Mesendoderm (in vitro differentiated cells): ENCODE measurements at regions not wholly inside any gene's neighbourhood (a gene's known extent, or its start where the extent isn't known, plus 50 kb on each side); places are given as distances from the start of the nearest gene placed in this dataset.
"Not testable (repeated sequence)": the region's sequence is repeated elsewhere in the genome, so short reads cannot be mapped to it uniquely, and the experiment has no call there.

Experiments
- DNase-seq: peaks from one replicate; pipeline ENCODE4 v3.0.0; 2013
- H2AK5ac ChIP-seq: 2 replicates; pipeline ENCODE4 v1.6.1; 2013; ENCODE audit warnings: low read length, inconsistent platforms
- H2BK120ac ChIP-seq: 2 replicates; pipeline ENCODE4 v1.6.1; 2013; ENCODE audit warnings: low read depth, mild to moderate bottlenecking, low read length, moderate library complexity, mixed read lengths
- H2BK15ac ChIP-seq: replicated peaks from 2 replicates; pipeline ENCODE4 v1.6.1; 2013; ENCODE audit warnings: low read depth, mild to moderate bottlenecking, moderate library complexity
- H2BK5ac ChIP-seq: 2 replicates; pipeline ENCODE4 v1.6.1; 2013; ENCODE audit warnings: low read length, inconsistent platforms
- H3K18ac ChIP-seq: 2 replicates; pipeline ENCODE4 v1.6.1; 2013; ENCODE audit warnings: mild to moderate bottlenecking, low read length, mixed read lengths
- H3K23ac ChIP-seq: one replicate; pipeline ENCODE4 v1.6.1; 2013; ENCODE audit warnings: low read length
- H3K27ac ChIP-seq: 2 replicates; pipeline ENCODE4 v1.5.1; 2013; ENCODE audit warnings: low read depth, mild to moderate bottlenecking, inconsistent platforms, low read length, moderate library complexity
- H3K27me3 ChIP-seq: 2 replicates; pipeline ENCODE4 v1.6.1; 2013; ENCODE audit warnings: low read length, control low read depth, mild to moderate bottlenecking, inconsistent platforms; ENCODE audit not compliant: insufficient read depth, poor library complexity
- H3K36me3 ChIP-seq: 2 replicates; pipeline ENCODE4 v1.6.1; 2013; ENCODE audit warnings: low read length, inconsistent platforms; ENCODE audit not compliant: control insufficient read depth, insufficient read depth
- H3K4ac ChIP-seq: one replicate; pipeline ENCODE4 v1.6.1; 2013; ENCODE audit warnings: low read depth, mild to moderate bottlenecking, low read length, moderate library complexity
- H3K4me1 ChIP-seq: 2 replicates; pipeline ENCODE4 v1.6.1; 2013; ENCODE audit warnings: low read depth, low read length, inconsistent platforms; ENCODE audit not compliant: control insufficient read depth
- H3K4me2 ChIP-seq: 2 replicates; pipeline ENCODE4 v1.6.1; 2013; ENCODE audit warnings: low read length
- H3K4me3 ChIP-seq: 2 replicates; pipeline ENCODE4 v1.5.1; 2013; ENCODE audit warnings: mild to moderate bottlenecking, low read length
- H3K56ac ChIP-seq: one replicate; pipeline ENCODE4 v1.6.1; 2013; ENCODE audit warnings: low read length
- H3K79me1 ChIP-seq: 2 replicates; pipeline ENCODE4 v1.6.1; 2013; ENCODE audit warnings: low read length, inconsistent platforms
- H3K79me2 ChIP-seq: 2 replicates; pipeline ENCODE4 v1.6.1; 2013; ENCODE audit warnings: mild to moderate bottlenecking, low read length; ENCODE audit not compliant: control insufficient read depth, insufficient read depth
- H3K9ac ChIP-seq: 2 replicates; pipeline ENCODE4 v1.6.1; 2013; ENCODE audit warnings: low read length, inconsistent platforms
- H4K5ac ChIP-seq: one replicate; pipeline ENCODE4 v1.6.1; 2013; ENCODE audit warnings: low read length
- H4K8ac ChIP-seq: one replicate; pipeline ENCODE4 v1.6.1; 2013; ENCODE audit warnings: low read depth, mild to moderate bottlenecking, control low read depth, low read length, moderate library complexity
- WGBS: extraction: QIAGEN DNeasy Blood & Tissue Kit; methylation state at CpG from one replicate; pipeline ENCODE4 v1.1.7; 2013; ENCODE audit warnings: low lambda C conversion rate, missing lambda C conversion rate; ENCODE audit not compliant: insufficient coverage; ENCODE audit errors: extremely low coverage; 5-methylcytosine and 5-hydroxymethylcytosine counted together

DNA sequence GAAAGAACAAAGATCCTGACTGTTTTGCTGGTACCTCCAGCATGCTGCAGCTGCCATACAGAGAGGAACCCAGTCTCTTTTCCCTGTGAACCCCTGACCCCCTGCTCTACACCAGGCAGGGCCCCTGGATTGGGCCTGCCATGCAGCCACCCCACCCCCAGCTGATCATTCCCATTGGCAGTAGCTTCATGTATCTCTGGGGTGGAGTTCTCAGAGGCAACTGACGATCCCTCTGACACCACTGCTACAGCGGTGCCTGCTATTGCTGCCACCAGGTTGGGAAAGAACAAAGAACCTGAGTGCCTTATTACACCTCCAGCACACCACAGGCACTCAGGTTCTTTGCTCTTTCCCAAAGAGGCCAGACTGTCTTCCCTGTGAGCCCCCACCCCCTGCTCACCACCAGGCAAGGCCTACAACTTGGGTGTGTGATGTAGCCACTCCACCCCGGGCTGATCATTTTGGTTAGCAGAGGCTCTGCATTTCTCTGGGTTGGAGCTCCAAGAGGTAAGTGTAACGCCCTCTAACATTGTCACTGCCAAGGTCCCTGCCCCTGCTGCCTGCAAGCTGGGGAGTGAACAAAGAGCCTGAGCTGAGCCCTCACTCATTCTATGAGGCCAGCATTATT is 252.4 kb downstream of the SPATA31A6 start:
- not testable (repeated sequence) for H2BK120ac ChIP-seq, H3K27me3 ChIP-seq

DNA sequence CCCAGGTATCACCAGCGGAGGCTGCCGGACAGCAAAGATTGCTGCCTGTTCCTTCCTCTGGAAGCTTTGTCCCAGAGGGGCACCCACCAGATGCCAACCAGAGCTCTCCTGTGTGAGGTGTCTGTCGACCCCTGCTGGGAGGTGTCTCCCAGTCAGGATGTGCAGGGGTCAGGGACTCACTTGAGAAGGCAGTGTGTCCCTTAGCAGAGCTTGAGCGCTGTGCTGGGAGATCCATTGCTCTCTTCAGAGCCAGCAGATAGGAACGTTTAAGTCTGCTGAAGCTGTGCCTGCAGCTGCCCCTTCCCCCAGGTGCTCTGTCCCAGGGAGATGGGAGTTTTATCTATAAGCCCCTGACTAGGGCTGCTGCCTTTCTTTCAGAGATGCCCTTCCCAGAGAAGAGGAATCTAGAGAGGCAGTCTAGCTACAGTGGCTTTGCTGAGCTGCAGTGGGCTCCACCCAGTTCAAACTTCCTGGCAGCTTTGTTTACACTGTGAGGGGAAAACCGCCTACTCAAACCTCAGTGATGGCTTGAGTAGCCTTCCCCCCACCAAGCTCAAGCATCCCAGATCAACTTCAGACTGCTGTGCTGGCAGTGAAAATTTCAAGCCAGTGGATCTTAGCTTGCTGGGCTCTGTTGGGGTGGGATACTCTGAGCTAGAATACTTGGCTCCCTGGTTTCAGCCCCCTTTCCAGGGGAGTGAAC is 253.7 kb downstream of the SPATA31A6 start:
- H2AK5ac ChIP-seq, H3K18ac ChIP-seq, H3K27ac ChIP-seq, H3K79me1 ChIP-seq, H3K4me1 ChIP-seq, H4K5ac ChIP-seq, H3K23ac ChIP-seq, H2BK120ac ChIP-seq, H3K4me3 ChIP-seq, H3K4ac ChIP-seq, H4K8ac ChIP-seq, H3K4me2 ChIP-seq, H2BK5ac ChIP-seq, DNase-seq, H3K9ac ChIP-seq, H2BK15ac ChIP-seq, H3K56ac ChIP-seq, H3K27me3 ChIP-seq, H3K79me2 ChIP-seq, H3K36me3 ChIP-seq: not testable (repeated sequence)
- no CpG with 5 or more reads among the region's 6 CpGs for WGBS

More for the DNA sequence above, 252.4 kb downstream of the SPATA31A6 start:
- not testable (repeated sequence) for H3K23ac ChIP-seq, H4K8ac ChIP-seq, H3K79me1 ChIP-seq, H3K9ac ChIP-seq, H3K4me1 ChIP-seq, H3K4me2 ChIP-seq, H4K5ac ChIP-seq, H3K27ac ChIP-seq, H3K56ac ChIP-seq, H2BK15ac ChIP-seq, H2AK5ac ChIP-seq, H2BK5ac ChIP-seq, H3K18ac ChIP-seq, H3K79me2 ChIP-seq, H3K36me3 ChIP-seq, H3K4me3 ChIP-seq, H3K4ac ChIP-seq
- peak; percentile 0 for DNase-seq
- no CpG with 5 or more reads among the region's 4 CpGs for WGBS

DNA sequence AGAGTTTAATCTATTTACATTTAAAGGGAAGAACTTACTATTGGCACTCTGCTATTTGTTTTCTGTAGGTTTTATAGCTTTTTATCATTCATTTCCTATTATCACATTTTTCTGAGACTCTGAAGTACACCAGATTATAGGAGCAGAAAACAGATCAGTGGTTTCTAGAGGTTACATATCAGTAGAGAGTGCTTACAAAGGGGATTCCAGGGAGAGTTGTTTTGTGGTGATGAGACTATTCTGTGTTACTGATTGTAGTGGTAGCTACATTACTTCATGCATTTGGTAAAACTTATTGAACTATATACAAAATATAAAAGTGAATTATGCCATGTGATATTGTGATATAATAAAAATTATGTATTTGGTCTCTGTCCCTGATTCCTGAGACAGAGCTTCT is 259.2 kb downstream of the SPATA31A6 start:
- H3K4me3 ChIP-seq, H3K79me1 ChIP-seq, H2BK5ac ChIP-seq, H4K8ac ChIP-seq, H3K9ac ChIP-seq, H4K5ac ChIP-seq, H3K27ac ChIP-seq, H3K4me2 ChIP-seq, H2BK120ac ChIP-seq, H3K18ac ChIP-seq, H2BK15ac ChIP-seq, H3K79me2 ChIP-seq, H3K23ac ChIP-seq, H3K56ac ChIP-seq, H3K27me3 ChIP-seq, H3K36me3 ChIP-seq, H2AK5ac ChIP-seq, DNase-seq, H3K4ac ChIP-seq, H3K4me1 ChIP-seq: not testable (repeated sequence)

DNA sequence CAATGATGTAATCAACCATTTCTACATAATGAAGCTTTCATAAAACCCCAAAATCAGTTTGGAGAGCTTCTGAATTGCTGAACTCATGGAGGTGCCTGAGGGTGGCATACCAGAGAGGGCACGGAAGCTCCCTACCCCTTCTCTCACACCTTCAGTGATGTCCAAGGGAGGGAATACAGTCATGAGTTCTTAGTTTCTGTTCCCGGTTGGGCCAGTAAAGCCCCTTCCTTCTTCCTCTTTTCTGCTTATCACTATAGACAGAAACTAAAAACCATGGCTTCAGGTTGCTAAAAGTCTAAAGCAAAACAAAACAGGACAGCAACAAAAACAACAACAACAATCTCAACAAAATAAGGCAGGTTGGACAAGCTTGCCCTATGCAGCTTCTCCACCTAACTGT is 260.0 kb downstream of the SPATA31A6 start:
- H3K27me3 ChIP-seq, H3K9ac ChIP-seq, H2AK5ac ChIP-seq, H4K8ac ChIP-seq, H3K4me1 ChIP-seq, H2BK5ac ChIP-seq, DNase-seq, H3K56ac ChIP-seq, H3K4me3 ChIP-seq, H3K79me1 ChIP-seq, H2BK120ac ChIP-seq, H3K79me2 ChIP-seq, H3K18ac ChIP-seq, H3K4ac ChIP-seq, H2BK15ac ChIP-seq, H4K5ac ChIP-seq, H3K23ac ChIP-seq, H3K4me2 ChIP-seq, H3K36me3 ChIP-seq, H3K27ac ChIP-seq: not testable (repeated sequence)
- no CpG with 5 or more reads among the region's 2 CpGs for WGBS

DNA sequence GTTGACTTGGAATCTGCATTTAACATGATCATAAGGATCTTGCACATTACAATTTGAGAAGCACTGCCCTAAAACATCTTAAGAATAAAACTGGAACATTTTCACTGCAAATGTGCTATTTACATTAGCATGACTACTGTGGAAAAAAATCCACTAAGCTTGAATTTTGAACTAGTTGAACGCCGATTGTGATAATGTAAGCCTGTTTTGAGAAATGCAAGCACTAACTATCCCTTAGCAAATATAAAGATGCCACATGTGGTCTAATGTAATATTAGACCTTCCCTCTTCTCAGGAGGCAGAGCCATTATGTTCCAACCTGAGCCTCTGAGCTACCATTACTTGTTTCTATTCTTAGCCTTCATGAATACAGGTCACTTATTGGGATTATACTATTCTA is 278.0 kb downstream of the SPATA31A6 start:
- H4K5ac ChIP-seq, DNase-seq, H2AK5ac ChIP-seq, H2BK15ac ChIP-seq, H3K27me3 ChIP-seq, H2BK5ac ChIP-seq, H3K79me2 ChIP-seq, H3K79me1 ChIP-seq, H3K23ac ChIP-seq, H3K9ac ChIP-seq, H3K4ac ChIP-seq, H4K8ac ChIP-seq, H2BK120ac ChIP-seq, H3K18ac ChIP-seq, H3K36me3 ChIP-seq, H3K4me2 ChIP-seq, H3K27ac ChIP-seq, H3K4me3 ChIP-seq, H3K4me1 ChIP-seq, H3K56ac ChIP-seq: not testable (repeated sequence)
- no CpG with 5 or more reads among the region's 2 CpGs for WGBS

DNA sequence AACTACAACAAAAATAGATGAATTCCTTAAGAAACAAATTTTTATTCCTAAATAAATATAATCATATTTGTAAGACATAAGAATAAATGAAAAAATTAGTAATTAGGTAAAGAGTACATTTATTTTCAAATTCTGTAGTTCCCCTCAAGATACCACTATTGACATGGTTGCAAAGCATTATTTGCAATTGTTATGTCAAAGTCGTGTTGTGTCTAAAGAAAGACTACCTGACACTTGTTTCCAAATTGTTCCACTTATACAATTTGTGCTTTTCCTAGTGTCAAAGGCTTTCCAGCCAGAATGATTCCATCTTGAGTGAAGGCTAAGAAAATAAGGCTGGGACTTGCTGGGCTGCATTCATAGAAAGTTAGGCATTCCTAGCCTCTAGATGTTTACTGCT is 278.4 kb downstream of the SPATA31A6 start:
- not testable (repeated sequence) for H3K79me2 ChIP-seq, H3K23ac ChIP-seq, H3K36me3 ChIP-seq, H3K4me2 ChIP-seq, H4K8ac ChIP-seq, H3K18ac ChIP-seq, H3K27me3 ChIP-seq, H3K27ac ChIP-seq, H3K56ac ChIP-seq, H3K4me3 ChIP-seq, H3K4ac ChIP-seq, H2BK120ac ChIP-seq, H2BK15ac ChIP-seq, H3K9ac ChIP-seq, DNase-seq, H4K5ac ChIP-seq, H2BK5ac ChIP-seq, H3K79me1 ChIP-seq, H2AK5ac ChIP-seq, H3K4me1 ChIP-seq
- whole genome bisulfite sequencing = no CpG with 5 or more reads among the region's 1 CpG
